A549 (cell line): ENCODE measurements at regions not wholly inside any gene's neighbourhood (a gene's known extent, or its start where the extent isn't known, plus 50 kb on each side); places are given as distances from the start of the nearest gene placed in this dataset.

ENCODE experiments used
- ATAC-seq, 2 experiments: fragments of 200-7000 bp in 1 of 2; fragments of >200 bp in 1 of 2; cut with Nextera tagmentation in 1 of 2; cut with Tn5 transposase in 1 of 2; 3 replicates each; pipeline versions ENCODE4 v1.8.0 to v1.9.1; 2018 to 2020; ENCODE audit warnings: mild to moderate bottlenecking in 1 of 2, moderate library complexity in 1 of 2
- CTCF ChIA-PET: fragments of 300-600 bp; sonication (Branson Sonifier 250); formaldehyde crosslinking; extraction: SDS; loops from one replicate; lab custom pipeline; 2021; ENCODE audit warnings: antibody characterized with exemption, inconsistent platforms; lab: Yijun Ruan, JAX
- POLR2A ChIA-PET: fragments of 350-600 bp; formaldehyde crosslinking; extraction: SDS; loops from one replicate; lab custom pipeline; 2021; ENCODE audit warnings: antibody characterized with exemption, inconsistent platforms; lab: Yijun Ruan, JAX
- DNase-seq, 2 experiments: peaks; one replicate each; pipeline versions ENCODE4 v3.0.0 to v3.0.0-alpha.2; 2011 to 2016; ENCODE audit warnings: low read depth in 1 of 2, low spot score in 1 of 2
- FAIRE-seq: peaks from 2 replicates; lab custom pipeline; 2011; peaks lifted over from hg19 to GRCh38; lab: Jason Lieb, UNC
- H3K27ac ChIP-seq, 2 experiments: fragments of >200 bp; sonication (Bioruptor Twin); formaldehyde crosslinking; 3 replicates each; pipeline ENCODE4 v1.5.1; 2016 to 2017
- H3K4me1 ChIP-seq: fragments of >200 bp; sonication (Bioruptor Twin); formaldehyde crosslinking; 3 replicates; pipeline ENCODE4 v1.6.1; 2016
- H3K4me2 ChIP-seq: fragments of >200 bp; sonication (Bioruptor Twin); formaldehyde crosslinking; 3 replicates; pipeline ENCODE4 v1.6.1; 2016
- H3K4me3 ChIP-seq: fragments of >200 bp; sonication (Bioruptor Twin); formaldehyde crosslinking; 3 replicates; pipeline ENCODE4 v1.5.1; 2016
- H3K9me3 ChIP-seq: fragments of >200 bp; sonication (Bioruptor Twin); formaldehyde crosslinking; 3 replicates; pipeline ENCODE4 v1.6.1; 2016
- BHLHE40 ChIP-seq: IDR thresholded peaks from 2 replicates; pipeline ENCODE4 v1.6.1; 2012; ENCODE audit warnings: low read depth, low read length, inconsistent platforms
- CBX2 ChIP-seq: fragments of 200-600 bp; sonication (generic); IDR thresholded peaks from 2 replicates; pipeline ENCODE4 v1.6.1; 2016; ENCODE audit warnings: low read depth, mild to moderate bottlenecking, borderline replicate concordance
- CBX8 ChIP-seq: fragments of 200-600 bp; sonication (generic); IDR thresholded peaks from 2 replicates; pipeline ENCODE4 v1.6.1; 2016
- CEBPB ChIP-seq, 2 experiments: fragments of >200 bp in 1 of 2; sonication (Bioruptor Twin) in 1 of 2; formaldehyde crosslinking in 1 of 2; IDR thresholded peaks; 2 replicates each; pipeline ENCODE4 v1.6.1; 2012 to 2016
- EHMT2 ChIP-seq: fragments of 200-600 bp; sonication (generic); IDR thresholded peaks from 2 replicates; pipeline ENCODE4 v1.6.1; 2016; ENCODE audit warnings: antibody characterized with exemption, low read depth, mild to moderate bottlenecking, moderate library complexity
- FOSB ChIP-seq: fragments of 250-450 bp; sonication (Bioruptor Pico); IDR thresholded peaks from 2 replicates; pipeline ENCODE4 v1.5.0; 2020; ENCODE audit warnings: mild to moderate bottlenecking, moderate library complexity
- FOXS1 ChIP-seq: fragments of 250-450 bp; sonication (Bioruptor Pico); IDR thresholded peaks from 2 replicates; pipeline ENCODE4 v1.5.0; 2020; ENCODE audit warnings: mild to moderate bottlenecking, moderate library complexity
- GATA3 ChIP-seq: IDR thresholded peaks from 2 replicates; pipeline ENCODE4 v1.6.1; 2012; ENCODE audit warnings: borderline replicate concordance
- HEYL ChIP-seq: fragments of 250-450 bp; sonication (Bioruptor Pico); IDR thresholded peaks from 2 replicates; pipeline ENCODE4 v1.8.0; 2021; ENCODE audit warnings: mild to moderate bottlenecking, moderate library complexity
- HOXB13 ChIP-seq: fragments of 250-450 bp; sonication (Bioruptor Pico); IDR thresholded peaks from 2 replicates; pipeline ENCODE4 v1.5.0; 2020; ENCODE audit warnings: low read depth, mild to moderate bottlenecking, moderate library complexity
- HOXB5 ChIP-seq: fragments of 250-450 bp; sonication (Bioruptor Pico); IDR thresholded peaks from 2 replicates; pipeline ENCODE4 v1.5.0; 2020; ENCODE audit warnings: mild to moderate bottlenecking, moderate library complexity
- JUN ChIP-seq, 2 experiments: fragments of >200 bp; sonication (Bioruptor Twin); formaldehyde crosslinking; IDR thresholded peaks; 2 replicates in 1 of 2; 3 replicates in 1 of 2; pipeline ENCODE4 v1.6.1; 2016 to 2017
- KDM1A ChIP-seq: fragments of 200-600 bp; sonication (generic); IDR thresholded peaks from 2 replicates; pipeline ENCODE4 v1.6.1; 2016; ENCODE audit warnings: low read depth, mild to moderate bottlenecking
- KDM5A ChIP-seq: fragments of 200-600 bp; sonication (generic); IDR thresholded peaks from 2 replicates; pipeline ENCODE4 v1.6.1; 2016; ENCODE audit warnings: antibody characterized with exemption, mild to moderate bottlenecking
- MAFK ChIP-seq: fragments of 450-650 bp; IDR thresholded peaks from 2 replicates; pipeline ENCODE4 v1.6.1; 2014; ENCODE audit not compliant: partially characterized antibody
- MAZ ChIP-seq: fragments of 150-350 bp; IDR thresholded peaks from 2 replicates; pipeline ENCODE4 v1.6.1; 2014; ENCODE audit warnings: antibody characterized with exemption, low read depth, low read length, borderline replicate concordance
- NFE2L2 ChIP-seq: fragments of 150-350 bp; conservative IDR thresholded peaks from 2 replicates; pipeline ENCODE4 v1.6.1; 2014; ENCODE audit warnings: low read length
- NPAS2 ChIP-seq: fragments of 250-450 bp; sonication (Bioruptor Pico); IDR thresholded peaks from 2 replicates; pipeline ENCODE4 v1.8.0; 2022; ENCODE audit warnings: mild to moderate bottlenecking, moderate library complexity, borderline replicate concordance
- NR3C1 ChIP-seq: fragments of >200 bp; sonication (Bioruptor Twin); formaldehyde crosslinking; IDR thresholded peaks from 3 replicates; pipeline ENCODE4 v1.6.1; 2017
- POLR2A ChIP-seq: IDR thresholded peaks from 2 replicates; pipeline ENCODE4 v1.6.1; 2012; ENCODE audit warnings: mild to moderate bottlenecking, low read length
- POLR2AphosphoS2 ChIP-seq: conservative IDR thresholded peaks from 2 replicates; pipeline ENCODE4 v1.6.1; 2012; ENCODE audit warnings: low read length, improper control_type of control experiment, inconsistent platforms
- RCOR1 ChIP-seq: fragments of 150-350 bp; IDR thresholded peaks from 2 replicates; pipeline ENCODE4 v1.6.1; 2014; ENCODE audit warnings: antibody characterized with exemption, low read length, low read depth
- RFX5 ChIP-seq: fragments of 450-650 bp; IDR thresholded peaks from 2 replicates; pipeline ENCODE4 v1.7.1; 2014; ENCODE audit warnings: antibody characterized with exemption, mild to moderate bottlenecking, moderate library complexity
- SREBF2 ChIP-seq: fragments of 450-650 bp; IDR thresholded peaks from 2 replicates; pipeline ENCODE4 v1.6.1; 2014; ENCODE audit warnings: mild to moderate bottlenecking, moderate library complexity
- ZFP36 ChIP-seq: fragments of 450-650 bp; IDR thresholded peaks from 2 replicates; pipeline ENCODE4 v1.6.1; 2014; ENCODE audit warnings: borderline replicate concordance; ENCODE audit not compliant: partially characterized antibody
- WGBS: methylation state at CpG from one replicate; pipeline ENCODE4 v1.1.6; 2017; ENCODE audit errors: missing lambda C conversion rate; 5-methylcytosine and 5-hydroxymethylcytosine counted together
- TF ChIP-seq, protein P1 (sequence below): fragments of 250-450 bp; sonication (Bioruptor Pico); IDR thresholded peaks from 2 replicates; pipeline ENCODE4 v1.5.0; 2020; ENCODE audit warnings: low read depth, mild to moderate bottlenecking, moderate library complexity
- TF ChIP-seq, protein P2 (sequence below): IDR thresholded peaks from 2 replicates; pipeline ENCODE4 v1.6.1; 2012
- TF ChIP-seq, protein P3 (sequence below): fragments of 150-350 bp; IDR thresholded peaks from 2 replicates; pipeline ENCODE4 v1.6.1; 2014; ENCODE audit warnings: low read depth, mild to moderate bottlenecking, low read length

DNA sequence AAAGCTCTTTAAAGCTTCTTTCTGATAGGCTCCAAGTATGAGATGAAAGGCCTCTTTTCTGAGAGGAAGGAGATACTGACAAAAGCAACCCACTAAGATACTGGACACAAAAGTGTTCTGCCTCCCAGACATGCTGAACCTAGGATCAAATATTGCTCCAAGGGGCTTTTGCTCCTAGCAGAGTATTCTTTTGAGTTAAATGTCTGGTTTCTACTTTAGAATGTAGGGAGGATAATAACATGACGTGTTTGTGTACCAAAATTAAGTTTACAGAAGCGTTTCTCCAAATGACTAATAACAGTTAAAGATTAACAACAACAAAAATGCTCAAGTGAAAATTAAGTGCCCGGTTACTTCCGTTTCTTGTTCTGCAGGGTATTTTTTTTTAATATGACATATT lies 2293.3 kb upstream of the C9orf72 start:
- no peak overlapping the region for H3K27ac ChIP-seq
- DNase-seq (no peak), ATAC-seq (no peak), FAIRE-seq (no peak)
- no peak overlapping the region for H3K4me3 ChIP-seq
- no peaks in the 10 kb centered on the region for H3K4me1 ChIP-seq
- ChIA-PET POLR2A (no interaction called here), CTCF (no interaction called here)
- H3K4me2 ChIP-seq = peak overlapping the region; percentile 29; the same call in 1 of the 3 replicates
- no peak for TF ChIP-seq EHMT2
- TF ChIP-seq POLR2A = no peak
- no peak for TF ChIP-seq FOSB (CRISPR knock-in tag)
- TF ChIP-seq NFE2L2 = no peak
- TF ChIP-seq SREBF2 = no peak
- TF ChIP-seq CBX8 = no peak
- TF ChIP-seq ZFP36 = no peak
- TF ChIP-seq, protein P1, sequence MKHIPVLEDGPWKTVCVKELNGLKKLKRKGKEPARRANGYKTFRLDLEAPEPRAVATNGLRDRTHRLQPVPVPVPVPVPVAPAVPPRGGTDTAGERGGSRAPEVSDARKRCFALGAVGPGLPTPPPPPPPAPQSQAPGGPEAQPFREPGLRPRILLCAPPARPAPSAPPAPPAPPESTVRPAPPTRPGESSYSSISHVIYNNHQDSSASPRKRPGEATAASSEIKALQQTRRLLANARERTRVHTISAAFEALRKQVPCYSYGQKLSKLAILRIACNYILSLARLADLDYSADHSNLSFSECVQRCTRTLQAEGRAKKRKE (CRISPR knock-in tag) = no peak
- TF ChIP-seq KDM5A = no peak
- no peak for TF ChIP-seq CEBPB (IDR thresholded peaks at IDR 0.05)
- no peak for TF ChIP-seq JUN (IDR thresholded peaks at IDR 0.05)
- no peak for TF ChIP-seq NPAS2 (CRISPR knock-in tag)
- TF ChIP-seq HOXB5 = no peak
- TF ChIP-seq HEYL = no peak
- no peak for TF ChIP-seq MAZ
- no peak for TF ChIP-seq POLR2AphosphoS2
- H3K9me3 ChIP-seq = no peaks in the 10 kb centered on the region
- WGBS = 4% methylated on average over 4 of the region's 4 CpGs

DNA sequence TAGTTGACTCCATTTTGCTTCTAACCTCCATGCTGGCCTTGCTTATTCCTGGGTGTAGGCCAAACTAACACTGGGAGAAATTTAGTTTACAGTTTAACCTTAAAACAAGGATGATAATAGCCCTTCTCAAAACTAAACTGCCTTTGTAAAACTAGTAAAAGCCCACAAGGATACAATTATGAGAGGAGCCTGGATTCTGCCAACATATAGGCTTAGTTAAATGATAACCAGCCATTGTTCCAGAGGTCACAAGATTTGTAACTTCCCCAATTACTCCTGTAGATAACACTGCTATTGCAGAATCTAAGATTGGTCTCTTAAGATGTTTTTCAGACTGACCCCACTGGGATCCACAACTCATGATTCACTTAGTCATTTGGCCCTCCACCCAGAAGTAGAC lies 2300.3 kb upstream of the C9orf72 start:
- no peaks in the 10 kb centered on the region for H3K9me3 ChIP-seq
- POLR2A ChIA-PET = no interaction called here
- CTCF ChIA-PET = no interaction called here
- TF ChIP-seq RFX5 (no peak), POLR2A (no peak), HOXB13 (CRISPR knock-in tag) (no peak), JUN (IDR thresholded peaks at IDR 0.05) (no peak), EHMT2 (no peak), MAFK (no peak), ZFP36 (no peak), CBX2 (no peak), NR3C1 (no peak), KDM5A (no peak), BHLHE40 (no peak), FOXS1 (no peak), RCOR1 (no peak), KDM1A (no peak), CEBPB (IDR thresholded peaks at IDR 0.05) (no peak), GATA3 (no peak)
- TF ChIP-seq, protein P2, sequence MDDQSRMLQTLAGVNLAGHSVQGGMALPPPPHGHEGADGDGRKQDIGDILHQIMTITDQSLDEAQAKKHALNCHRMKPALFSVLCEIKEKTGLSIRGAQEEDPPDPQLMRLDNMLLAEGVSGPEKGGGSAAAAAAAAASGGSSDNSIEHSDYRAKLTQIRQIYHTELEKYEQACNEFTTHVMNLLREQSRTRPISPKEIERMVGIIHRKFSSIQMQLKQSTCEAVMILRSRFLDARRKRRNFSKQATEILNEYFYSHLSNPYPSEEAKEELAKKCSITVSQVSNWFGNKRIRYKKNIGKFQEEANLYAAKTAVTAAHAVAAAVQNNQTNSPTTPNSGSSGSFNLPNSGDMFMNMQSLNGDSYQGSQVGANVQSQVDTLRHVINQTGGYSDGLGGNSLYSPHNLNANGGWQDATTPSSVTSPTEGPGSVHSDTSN = no peak
- TF ChIP-seq, protein P3, sequence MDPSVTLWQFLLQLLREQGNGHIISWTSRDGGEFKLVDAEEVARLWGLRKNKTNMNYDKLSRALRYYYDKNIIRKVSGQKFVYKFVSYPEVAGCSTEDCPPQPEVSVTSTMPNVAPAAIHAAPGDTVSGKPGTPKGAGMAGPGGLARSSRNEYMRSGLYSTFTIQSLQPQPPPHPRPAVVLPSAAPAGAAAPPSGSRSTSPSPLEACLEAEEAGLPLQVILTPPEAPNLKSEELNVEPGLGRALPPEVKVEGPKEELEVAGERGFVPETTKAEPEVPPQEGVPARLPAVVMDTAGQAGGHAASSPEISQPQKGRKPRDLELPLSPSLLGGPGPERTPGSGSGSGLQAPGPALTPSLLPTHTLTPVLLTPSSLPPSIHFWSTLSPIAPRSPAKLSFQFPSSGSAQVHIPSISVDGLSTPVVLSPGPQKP = no peak
- no peaks in the 10 kb centered on the region for H3K4me1 ChIP-seq
- no peak overlapping the region for H3K4me3 ChIP-seq
- no peak overlapping the region for H3K27ac ChIP-seq
- FAIRE-seq (no peak), ATAC-seq (no peak), DNase-seq (no peak)
- no peak overlapping the region for H3K4me2 ChIP-seq
